Mesenchymal stem cell (in vitro differentiated cells and primary cell): ENCODE measurements at regions not wholly inside any gene's neighbourhood (a gene's known extent, or its start where the extent isn't known, plus 50 kb on each side); places are given as distances from the start of the nearest gene placed in this dataset.

Source experiments
- DNase-seq: peaks from one replicate; pipeline ENCODE4 v3.0.0-alpha.2; 2013
- H2AFZ ChIP-seq: one replicate; pipeline ENCODE4 v1.6.1; 2013; ENCODE audit warnings: low read depth, mild to moderate bottlenecking, control low read depth, inconsistent platforms, low read length, moderate library complexity
- H2AK5ac ChIP-seq: 2 replicates; pipeline ENCODE4 v1.6.1; 2013; ENCODE audit warnings: low read length, moderate library complexity, mild to moderate bottlenecking, inconsistent platforms; ENCODE audit not compliant: severe bottlenecking
- H2BK120ac ChIP-seq: one replicate; pipeline ENCODE4 v1.6.1; 2013; ENCODE audit warnings: low read depth, mild to moderate bottlenecking, inconsistent platforms, low read length, moderate library complexity
- H2BK12ac ChIP-seq, 2 experiments: one replicate each; pipeline ENCODE4 v1.6.1; 2013; ENCODE audit warnings: inconsistent platforms in 2 of 2, low read length in 2 of 2, mild to moderate bottlenecking in 2 of 2, moderate library complexity in 2 of 2, control low read depth in 1 of 2
- H2BK15ac ChIP-seq: one replicate; pipeline ENCODE4 v1.6.1; 2013; ENCODE audit warnings: mild to moderate bottlenecking, low read depth, inconsistent platforms; ENCODE audit not compliant: poor library complexity, severe bottlenecking
- H2BK5ac ChIP-seq: 2 replicates; pipeline ENCODE4 v1.6.1; 2013; ENCODE audit warnings: low read depth, mild to moderate bottlenecking, low read length, control low read depth, inconsistent platforms; ENCODE audit not compliant: poor library complexity, severe bottlenecking
- H3K14ac ChIP-seq, 2 experiments: one replicate each; pipeline ENCODE4 v1.6.1; 2013; ENCODE audit warnings: inconsistent platforms in 2 of 2, low read length in 2 of 2, control low read depth in 1 of 2, mild to moderate bottlenecking in 1 of 2, moderate library complexity in 1 of 2
- H3K18ac ChIP-seq, 2 experiments: one replicate each; pipeline ENCODE4 v1.6.1; 2013; ENCODE audit warnings: inconsistent platforms in 2 of 2, low read length in 2 of 2, control low read depth in 1 of 2, low read depth in 1 of 2, mild to moderate bottlenecking in 1 of 2
- H3K23ac ChIP-seq, 2 experiments: one replicate each; pipeline ENCODE4 v1.6.1; 2013; ENCODE audit warnings: inconsistent platforms in 2 of 2, low read length in 2 of 2, mild to moderate bottlenecking in 2 of 2, moderate library complexity in 2 of 2, control low read depth in 1 of 2
- H3K27ac ChIP-seq: 2 replicates; pipeline ENCODE4 v1.5.1; 2013; ENCODE audit warnings: mild to moderate bottlenecking, moderate library complexity, low read length, control low read depth, inconsistent platforms; ENCODE audit not compliant: poor library complexity, severe bottlenecking
- H3K27me3 ChIP-seq, 2 experiments: 2 replicates each; pipeline versions ENCODE4 v1.6.1 to v1.7.0; 2013; ENCODE audit warnings: low read length in 2 of 2, mild to moderate bottlenecking in 2 of 2, moderate library complexity in 2 of 2, control low read depth in 1 of 2, inconsistent platforms in 1 of 2; ENCODE audit not compliant: control insufficient read depth in 1 of 2, insufficient read depth in 1 of 2
- H3K36me3 ChIP-seq, 2 experiments: 2 replicates each; pipeline versions ENCODE4 v1.6.1 to v1.7.0; 2013; ENCODE audit warnings: low read length in 2 of 2, control low read depth in 1 of 2, inconsistent platforms in 1 of 2, low read depth in 1 of 2, mild to moderate bottlenecking in 1 of 2; ENCODE audit not compliant: insufficient read depth in 2 of 2, control insufficient read depth in 1 of 2
- H3K4ac ChIP-seq, 2 experiments: one replicate each; pipeline ENCODE4 v1.6.1; 2013; ENCODE audit warnings: inconsistent platforms in 2 of 2, low read length in 2 of 2, mild to moderate bottlenecking in 2 of 2, moderate library complexity in 2 of 2, control low read depth in 1 of 2, low read depth in 1 of 2
- H3K4me1 ChIP-seq: 2 replicates; pipeline ENCODE4 v1.6.1; 2013; ENCODE audit warnings: low read depth, low read length, control low read depth; ENCODE audit not compliant: control insufficient read depth, insufficient read depth
- H3K4me2 ChIP-seq: 2 replicates; pipeline ENCODE4 v1.6.1; 2013; ENCODE audit warnings: low read length, mild to moderate bottlenecking, inconsistent platforms; ENCODE audit not compliant: poor library complexity, severe bottlenecking
- H3K4me3 ChIP-seq, 2 experiments: 2 replicates each; pipeline versions ENCODE4 v1.5.1 to v1.7.0; 2013; ENCODE audit warnings: low read length in 2 of 2, mild to moderate bottlenecking in 2 of 2, control low read depth in 1 of 2, low read depth in 1 of 2; ENCODE audit not compliant: insufficient read depth in 1 of 2
- H3K79me1 ChIP-seq: replicated peaks from 2 replicates; pipeline ENCODE4 v1.6.1; 2013; ENCODE audit warnings: mild to moderate bottlenecking, control low read depth, low read length, inconsistent platforms; ENCODE audit not compliant: poor library complexity, severe bottlenecking
- H3K9ac ChIP-seq: 2 replicates; pipeline ENCODE4 v1.7.0; 2013; ENCODE audit warnings: mild to moderate bottlenecking, low read length, moderate library complexity
- H3K9me3 ChIP-seq: 2 replicates; pipeline ENCODE4 v1.7.0; 2013; ENCODE audit warnings: mild to moderate bottlenecking, low read length; ENCODE audit not compliant: control insufficient read depth
- H4K8ac ChIP-seq: one replicate; pipeline ENCODE4 v1.6.1; 2013; ENCODE audit warnings: inconsistent platforms, mild to moderate bottlenecking, low read length, moderate library complexity
- H4K91ac ChIP-seq: one replicate; pipeline ENCODE4 v1.6.1; 2013; ENCODE audit warnings: mild to moderate bottlenecking, low read length, inconsistent platforms
- WGBS: methylation state at CpG from one replicate; pipeline ENCODE4 v1.1.7; 2013; ENCODE audit warnings: mixed read lengths; 5-methylcytosine and 5-hydroxymethylcytosine counted together

DNA sequence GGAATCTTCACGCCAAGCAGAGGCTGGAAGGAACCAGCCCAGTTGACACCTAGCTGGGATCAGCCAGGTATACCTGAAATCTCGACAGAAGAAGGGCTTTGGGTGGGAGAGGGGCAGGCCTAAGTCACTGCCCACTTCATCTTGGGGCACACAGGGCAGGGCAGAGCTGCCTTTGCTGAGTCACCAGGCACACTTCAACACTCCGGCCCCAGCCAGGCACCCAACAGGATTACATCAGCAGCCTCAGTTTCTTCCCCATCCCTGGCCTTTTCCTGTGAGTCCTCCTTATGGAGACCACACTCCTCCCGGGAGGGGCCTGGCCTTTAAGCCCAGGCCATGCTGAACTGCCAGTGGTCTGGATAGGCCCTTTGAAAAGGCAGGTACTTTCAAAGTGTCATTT is 201.7 kb upstream of the HS6ST1 start:
- Histone ChIP-seq H3K4ac (no peak overlapping the region), H2BK15ac (no peak overlapping the region), H3K4me1 (peaks cover under 1% of the 10 kb centered on the region), H2BK5ac (no peak overlapping the region), H3K14ac (no peak overlapping the region), H3K9ac (no peak overlapping the region), H3K4me2 (no peak overlapping the region), H3K79me1 (no peaks in the 10 kb centered on the region), H3K36me3 (no peaks in the 10 kb centered on the region), H2BK120ac (no peak overlapping the region), H3K18ac (no peak overlapping the region), H3K27ac (no peak overlapping the region), H3K9me3 (peaks cover 9% of the 10 kb centered on the region), H4K91ac (no peak overlapping the region), H3K4me3 (no peak overlapping the region), H2AFZ (no peak overlapping the region), H3K27me3 (no peaks in the 10 kb centered on the region), H2BK12ac (no peak overlapping the region), H4K8ac (no peak overlapping the region), H3K23ac (no peak overlapping the region), H2AK5ac (no peak overlapping the region)
- 84% methylated on average over 4 of the region's 4 CpGs for WGBS
- DNase-seq: no peak

- Histone ChIP-seq H3K23ac (no peak overlapping the region), H2BK5ac (no peak overlapping the region), H3K4me3 (no peak overlapping the region), H3K27me3 (no peaks in the 10 kb centered on the region), H3K4ac (no peak overlapping the region), H2BK15ac (no peak overlapping the region), H3K4me2 (no peak overlapping the region), H4K8ac (no peak overlapping the region), H3K9ac (no peak overlapping the region), H2AFZ (no peak overlapping the region), H3K79me1 (no peaks in the 10 kb centered on the region), H3K9me3 (peaks cover 9% of the 10 kb centered on the region), H2BK12ac (no peak overlapping the region), H3K27ac (no peak overlapping the region), H2AK5ac (no peak overlapping the region), H3K18ac (no peak overlapping the region), H4K91ac (peak overlapping the region; percentile 2), H2BK120ac (no peak overlapping the region), H3K36me3 (no peaks in the 10 kb centered on the region), H3K14ac (no peak overlapping the region), H3K4me1 (peaks cover 5% of the 10 kb centered on the region)
- no peak for DNase-seq
- 93% methylated on average over 9 of the region's 9 CpGs for WGBS
These were observed 202.1 kb upstream of the HS6ST1 start for GRCh38 chr2:128520791-128521190.

DNA sequence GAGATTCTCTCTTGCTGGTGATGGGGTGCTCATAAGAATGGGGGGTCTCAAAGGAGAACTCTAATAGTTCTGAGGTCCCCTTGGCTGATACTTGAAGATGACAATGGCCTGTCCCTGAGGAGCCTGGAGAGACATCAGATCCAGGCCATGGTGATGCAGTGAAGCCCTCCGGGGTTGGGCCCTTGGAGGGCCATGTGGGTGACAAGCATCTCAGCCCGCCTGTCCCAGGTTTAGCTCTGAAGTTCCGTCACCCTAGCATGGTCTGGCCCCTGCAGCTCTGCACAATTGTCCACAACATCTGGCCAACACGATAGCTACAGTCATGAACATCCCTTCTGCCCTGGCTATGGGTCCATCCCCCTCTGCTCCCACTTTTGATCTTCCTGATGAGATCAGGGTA is 202.8 kb upstream of the HS6ST1 start:
- peaks cover 9% of the 10 kb centered on the region for H3K9me3 ChIP-seq
- H3K18ac ChIP-seq: no peak overlapping the region
- 88% methylated on average over 4 of the region's 4 CpGs for WGBS
- no peak overlapping the region for H3K27ac ChIP-seq
- no peaks in the 10 kb centered on the region for H3K36me3 ChIP-seq
- DNase-seq: no peak
- no peak overlapping the region for H4K91ac ChIP-seq
- H2AFZ ChIP-seq: no peak overlapping the region
- H3K79me1 ChIP-seq: no peaks in the 10 kb centered on the region
- H3K4ac ChIP-seq: no peak overlapping the region
- no peak overlapping the region for H2BK12ac ChIP-seq
- H4K8ac ChIP-seq: no peak overlapping the region
- no peak overlapping the region for H2AK5ac ChIP-seq
- no peak overlapping the region for H3K9ac ChIP-seq
- H2BK15ac ChIP-seq: no peak overlapping the region
- H3K4me3 ChIP-seq: no peak overlapping the region
- no peak overlapping the region for H3K23ac ChIP-seq
- H2BK120ac ChIP-seq: no peak overlapping the region
- peaks cover 11% of the 10 kb centered on the region for H3K4me1 ChIP-seq
- no peak overlapping the region for H2BK5ac ChIP-seq
- no peaks in the 10 kb centered on the region for H3K27me3 ChIP-seq
- H3K14ac ChIP-seq: no peak overlapping the region
- no peak overlapping the region for H3K4me2 ChIP-seq

- Histone ChIP-seq H3K27ac (no peak overlapping the region), H2BK120ac (no peak overlapping the region), H2BK15ac (no peak overlapping the region), H4K91ac (no peak overlapping the region), H2BK5ac (no peak overlapping the region), H4K8ac (no peak overlapping the region), H3K4me2 (no peak overlapping the region), H3K4ac (no peak overlapping the region), H3K14ac (no peak overlapping the region), H3K23ac (no peak overlapping the region), H2BK12ac (no peak overlapping the region), H3K9ac (no peak overlapping the region), H3K4me3 (no peak overlapping the region), H2AFZ (no peak overlapping the region), H3K27me3 (no peaks in the 10 kb centered on the region), H3K18ac (no peak overlapping the region), H3K79me1 (no peaks in the 10 kb centered on the region), H3K36me3 (no peaks in the 10 kb centered on the region), H2AK5ac (no peak overlapping the region), H3K9me3 (peaks cover 9% of the 10 kb centered on the region), H3K4me1 (peaks cover 16% of the 10 kb centered on the region)
- 93% methylated on average over 2 of the region's 7 CpGs for WGBS
- DNase-seq: no peak
These were observed 204.2 kb upstream of the HS6ST1 start for GRCh38 chr2:128522829-128523228.
